HepG2 (cell line): ENCODE measurements at regions not wholly inside any gene's neighbourhood (a gene's known extent, or its start where the extent isn't known, plus 50 kb on each side); places are given as distances from the start of the nearest gene placed in this dataset.

Experiments used
- ATAC-seq: fragments of 200-7000 bp; cut with Tn5 transposase; 3 replicates; pipeline ENCODE4 v1.9.1; 2020; ENCODE audit warnings: mild to moderate bottlenecking, moderate library complexity
- BruUV-seq: library from RNA; stranded (reverse); fragments of 400-500 nt; replicated peaks from 2 replicates; lab custom pipeline; 2021; lab: Mats Ljungman, UMichigan
- CTCF ChIA-PET: fragments of 300-600 bp; formaldehyde crosslinking; extraction: SDS; loops from one replicate; lab custom pipeline; 2021; ENCODE audit warnings: low total read pairs, inconsistent platforms, low intra/inter-chr PET ratio; lab: Yijun Ruan, JAX
- POLR2A ChIA-PET: fragments of 350-600 bp; sonication (Branson Sonifier 250); formaldehyde crosslinking; loops from one replicate; lab custom pipeline; 2020; ENCODE audit warnings: antibody characterized with exemption, inconsistent platforms; lab: Yijun Ruan, JAX
- DNase-seq: peaks from one replicate; pipeline ENCODE4 v3.0.0-alpha.2; 2015; ENCODE audit warnings: low spot score
- FAIRE-seq: peaks from 3 replicates; lab custom pipeline; 2011; peaks lifted over from hg19 to GRCh38; lab: Jason Lieb, UNC
- H2AFZ ChIP-seq: one replicate; pipeline ENCODE4 v1.6.1; 2011; ENCODE audit warnings: low read length, inconsistent platforms
- H3K27ac ChIP-seq: fragments of 300-600 bp; 3 replicates; pipeline ENCODE4 v1.8.0; 2011; ENCODE audit warnings: mixed run types, mild to moderate bottlenecking, mixed read lengths, low read length, inconsistent platforms; ENCODE audit not compliant: insufficient read depth; ENCODE audit errors: extremely low read length
- H3K27me3 ChIP-seq, 2 experiments: fragments of 200-600 bp in 1 of 2; 2 replicates in 1 of 2; 3 replicates in 1 of 2; pipeline versions ENCODE4 v1.6.0 to v1.8.0; 2011; ENCODE audit warnings: low read length in 2 of 2, mild to moderate bottlenecking in 2 of 2, moderate library complexity in 2 of 2, inconsistent platforms in 1 of 2; ENCODE audit not compliant: insufficient read depth in 2 of 2, control insufficient read depth in 1 of 2
- H3K36me3 ChIP-seq, 2 experiments: fragments of 200-600 bp in 1 of 2; replicated peaks in 1 of 2; 2 replicates in 1 of 2; 3 replicates in 1 of 2; pipeline versions ENCODE4 v1.5.1 to v1.8.0; 2011; ENCODE audit warnings: low read length in 2 of 2, inconsistent platforms in 1 of 2; ENCODE audit not compliant: insufficient read depth in 2 of 2, control insufficient read depth in 1 of 2
- H3K4me1 ChIP-seq: 2 replicates; pipeline ENCODE4 v1.5.1; 2012; ENCODE audit warnings: low read length, inconsistent platforms; ENCODE audit not compliant: insufficient read depth
- H3K4me2 ChIP-seq: 2 replicates; pipeline ENCODE4 v1.6.0; 2011; ENCODE audit warnings: low read depth, low read length, inconsistent platforms
- H3K4me3 ChIP-seq, 3 experiments: fragments of 200-600 bp in 1 of 3; sonication (generic), shearing (Covaris generic) in 1 of 3; replicated peaks in 1 of 3; 2 replicates each; pipeline ENCODE4 v1.5.1; 2011 to 2016; ENCODE audit warnings: low read length in 3 of 3, inconsistent platforms in 2 of 3, low read depth in 2 of 3, mild to moderate bottlenecking in 2 of 3, control low read depth in 1 of 3, mixed read lengths in 1 of 3; ENCODE audit not compliant: insufficient read depth in 1 of 3
- H3K79me2 ChIP-seq: one replicate; pipeline ENCODE4 v1.6.1; 2011; ENCODE audit warnings: low read length, inconsistent platforms; ENCODE audit not compliant: insufficient read depth
- H3K9ac ChIP-seq: 2 replicates; pipeline ENCODE4 v1.6.0; 2011; ENCODE audit warnings: mild to moderate bottlenecking, low read depth, low read length, inconsistent platforms; ENCODE audit not compliant: insufficient read depth
- H3K9me3 ChIP-seq: 2 replicates; pipeline ENCODE4 v1.5.1; 2012; ENCODE audit warnings: mild to moderate bottlenecking, low read length
- H4K20me1 ChIP-seq: 2 replicates; pipeline ENCODE4 v1.6.0; 2011; ENCODE audit warnings: inconsistent platforms, mild to moderate bottlenecking, low read length, moderate library complexity; ENCODE audit not compliant: insufficient read depth
- EP300 ChIP-seq, 3 experiments: sonication (generic) in 1 of 3; formaldehyde crosslinking in 1 of 3; IDR thresholded peaks; 2 replicates each; pipeline versions ENCODE4 v1.5.1 to v1.6.1; 2011 to 2020; ENCODE audit warnings: low read depth in 2 of 3, low read length in 2 of 3, borderline replicate concordance in 1 of 3, improper control_type of control experiment in 1 of 3, mild to moderate bottlenecking in 1 of 3, missing genetic modification reagents in 1 of 3, moderate library complexity in 1 of 3
- MAFG ChIP-seq: sonication (generic); formaldehyde crosslinking; IDR thresholded peaks from 2 replicates; pipeline ENCODE4 v1.5.1; 2020; ENCODE audit warnings: mild to moderate bottlenecking, missing genetic modification reagents
- NBN ChIP-seq: fragments of 450-650 bp; conservative IDR thresholded peaks from 2 replicates; pipeline ENCODE4 v1.6.1; 2017
- ZBTB21 ChIP-seq: sonication (generic); formaldehyde crosslinking; IDR thresholded peaks from 2 replicates; pipeline ENCODE4 v1.4.0; 2020; ENCODE audit warnings: missing genetic modification reagents
- WGBS: methylation state at CpG from one replicate; pipeline ENCODE4 v1.1.6; 2017; ENCODE audit warnings: low lambda C conversion rate; 5-methylcytosine and 5-hydroxymethylcytosine counted together
- in situ Hi-C: cut with HindIII; loops from 2 replicates; pipeline ENCODE4 v1.10.0; 2017; ENCODE audit warnings: low pct_unique_long_range_greater_than_20kb; ENCODE audit not compliant: extremely low pct_ligation_motif_present
- intact Hi-C: fragments of 100-400 bp; cut with micrococcal nuclease; formaldehyde crosslinking; loops from one replicate; pipeline ENCODE4 v1.10.0; 2022; ENCODE audit not compliant: unreplicated experiment
- TF ChIP-seq, protein P1 (sequence below): sonication (generic); IDR thresholded peaks from 2 replicates; pipeline ENCODE4 v1.6.1; 2016; ENCODE audit warnings: low read depth, borderline replicate concordance
- TF ChIP-seq, protein P2 (sequence below), 2 experiments: fragments of 450-650 bp in 1 of 2; sonication (generic) in 1 of 2; formaldehyde crosslinking in 1 of 2; IDR thresholded peaks; 2 replicates each; pipeline versions ENCODE4 v1.6.1 to v1.8.0; 2016 to 2022; ENCODE audit warnings: antibody characterized with exemption in 1 of 2, mild to moderate bottlenecking in 1 of 2, missing genetic modification reagents in 1 of 2
- TF ChIP-seq, protein P3 (sequence below): sonication (generic); formaldehyde crosslinking; IDR thresholded peaks from 2 replicates; pipeline ENCODE4 v1.4.0; 2020; ENCODE audit warnings: missing genetic modification reagents
- TF ChIP-seq, protein P4 (sequence below): sonication (generic); formaldehyde crosslinking; conservative IDR thresholded peaks from 2 replicates; pipeline ENCODE4 v1.4.0; 2020; ENCODE audit warnings: mild to moderate bottlenecking, missing genetic modification reagents, moderate library complexity

DNA sequence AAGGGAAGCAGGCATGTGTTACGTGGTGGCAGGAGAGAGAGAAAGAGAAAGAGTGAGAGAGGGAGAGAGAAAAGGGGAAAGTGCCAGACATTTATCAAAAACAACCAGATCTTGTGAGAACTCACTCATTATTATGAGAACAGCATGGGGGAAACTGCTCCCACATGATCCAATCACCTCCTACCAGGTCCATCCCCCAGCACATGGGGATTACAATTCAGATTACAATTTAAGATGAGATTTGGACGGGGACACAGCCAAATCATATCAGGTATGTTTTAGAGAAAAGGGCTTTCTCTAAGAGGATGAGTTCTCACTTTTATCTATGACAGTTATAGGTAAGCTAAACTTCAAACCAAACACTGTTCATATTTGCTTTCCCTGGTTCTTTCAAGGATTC lies 597.3 kb upstream of the PIK3C3 start:
- Histone ChIP-seq H3K9me3 (peaks cover 9% of the 10 kb centered on the region), H3K9ac (no peak overlapping the region), H4K20me1 (no peaks in the 10 kb centered on the region), H3K36me3 (no peaks in the 10 kb centered on the region), H3K4me1 (no peaks in the 10 kb centered on the region), H3K27ac (no peak overlapping the region), H3K4me3 (no peak overlapping the region), H3K4me2 (no peak overlapping the region), H3K27me3 (no peaks in the 10 kb centered on the region), H3K79me2 (no peaks in the 10 kb centered on the region), H2AFZ (no peak overlapping the region)
- FAIRE-seq (no peak), ATAC-seq (no peak), DNase-seq (no peak)
- ChIA-PET CTCF (no interaction called here), POLR2A (no interaction called here)
- intact Hi-C loops (no loop called here), in situ Hi-C loops (no loop called here)
- BruUV-seq, result no TSS peak
- 2% methylated on average over 2 of the region's 2 CpGs for WGBS
- TF ChIP-seq, protein P1, sequence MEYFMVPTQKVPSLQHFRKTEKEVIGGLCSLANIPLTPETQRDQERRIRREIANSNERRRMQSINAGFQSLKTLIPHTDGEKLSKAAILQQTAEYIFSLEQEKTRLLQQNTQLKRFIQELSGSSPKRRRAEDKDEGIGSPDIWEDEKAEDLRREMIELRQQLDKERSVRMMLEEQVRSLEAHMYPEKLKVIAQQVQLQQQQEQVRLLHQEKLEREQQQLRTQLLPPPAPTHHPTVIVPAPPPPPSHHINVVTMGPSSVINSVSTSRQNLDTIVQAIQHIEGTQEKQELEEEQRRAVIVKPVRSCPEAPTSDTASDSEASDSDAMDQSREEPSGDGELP, result no peak
- no peak for TF ChIP-seq EP300 (IDR thresholded peaks at IDR 0.05; ENCODE audit: low read depth in 2 of 2, low read length in 2 of 2)
- no peak for TF ChIP-seq EP300 (CRISPR knock-in tag; IDR thresholded peaks at IDR 0.05; ENCODE audit: borderline replicate concordance)
- TF ChIP-seq, protein P2, sequence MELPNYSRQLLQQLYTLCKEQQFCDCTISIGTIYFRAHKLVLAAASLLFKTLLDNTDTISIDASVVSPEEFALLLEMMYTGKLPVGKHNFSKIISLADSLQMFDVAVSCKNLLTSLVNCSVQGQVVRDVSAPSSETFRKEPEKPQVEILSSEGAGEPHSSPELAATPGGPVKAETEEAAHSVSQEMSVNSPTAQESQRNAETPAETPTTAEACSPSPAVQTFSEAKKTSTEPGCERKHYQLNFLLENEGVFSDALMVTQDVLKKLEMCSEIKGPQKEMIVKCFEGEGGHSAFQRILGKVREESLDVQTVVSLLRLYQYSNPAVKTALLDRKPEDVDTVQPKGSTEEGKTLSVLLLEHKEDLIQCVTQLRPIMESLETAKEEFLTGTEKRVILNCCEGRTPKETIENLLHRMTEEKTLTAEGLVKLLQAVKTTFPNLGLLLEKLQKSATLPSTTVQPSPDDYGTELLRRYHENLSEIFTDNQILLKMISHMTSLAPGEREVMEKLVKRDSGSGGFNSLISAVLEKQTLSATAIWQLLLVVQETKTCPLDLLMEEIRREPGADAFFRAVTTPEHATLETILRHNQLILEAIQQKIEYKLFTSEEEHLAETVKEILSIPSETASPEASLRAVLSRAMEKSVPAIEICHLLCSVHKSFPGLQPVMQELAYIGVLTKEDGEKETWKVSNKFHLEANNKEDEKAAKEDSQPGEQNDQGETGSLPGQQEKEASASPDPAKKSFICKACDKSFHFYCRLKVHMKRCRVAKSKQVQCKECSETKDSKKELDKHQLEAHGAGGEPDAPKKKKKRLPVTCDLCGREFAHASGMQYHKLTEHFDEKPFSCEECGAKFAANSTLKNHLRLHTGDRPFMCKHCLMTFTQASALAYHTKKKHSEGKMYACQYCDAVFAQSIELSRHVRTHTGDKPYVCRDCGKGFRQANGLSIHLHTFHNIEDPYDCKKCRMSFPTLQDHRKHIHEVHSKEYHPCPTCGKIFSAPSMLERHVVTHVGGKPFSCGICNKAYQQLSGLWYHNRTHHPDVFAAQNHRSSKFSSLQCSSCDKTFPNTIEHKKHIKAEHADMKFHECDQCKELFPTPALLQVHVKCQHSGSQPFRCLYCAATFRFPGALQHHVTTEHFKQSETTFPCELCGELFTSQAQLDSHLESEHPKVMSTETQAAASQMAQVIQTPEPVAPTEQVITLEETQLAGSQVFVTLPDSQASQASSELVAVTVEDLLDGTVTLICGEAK (IDR thresholded peaks at IDR 0.05), result no peak
- TF ChIP-seq, protein P2 (CRISPR knock-in tag; IDR thresholded peaks at IDR 0.05), result no peak
- TF ChIP-seq, protein P3, sequence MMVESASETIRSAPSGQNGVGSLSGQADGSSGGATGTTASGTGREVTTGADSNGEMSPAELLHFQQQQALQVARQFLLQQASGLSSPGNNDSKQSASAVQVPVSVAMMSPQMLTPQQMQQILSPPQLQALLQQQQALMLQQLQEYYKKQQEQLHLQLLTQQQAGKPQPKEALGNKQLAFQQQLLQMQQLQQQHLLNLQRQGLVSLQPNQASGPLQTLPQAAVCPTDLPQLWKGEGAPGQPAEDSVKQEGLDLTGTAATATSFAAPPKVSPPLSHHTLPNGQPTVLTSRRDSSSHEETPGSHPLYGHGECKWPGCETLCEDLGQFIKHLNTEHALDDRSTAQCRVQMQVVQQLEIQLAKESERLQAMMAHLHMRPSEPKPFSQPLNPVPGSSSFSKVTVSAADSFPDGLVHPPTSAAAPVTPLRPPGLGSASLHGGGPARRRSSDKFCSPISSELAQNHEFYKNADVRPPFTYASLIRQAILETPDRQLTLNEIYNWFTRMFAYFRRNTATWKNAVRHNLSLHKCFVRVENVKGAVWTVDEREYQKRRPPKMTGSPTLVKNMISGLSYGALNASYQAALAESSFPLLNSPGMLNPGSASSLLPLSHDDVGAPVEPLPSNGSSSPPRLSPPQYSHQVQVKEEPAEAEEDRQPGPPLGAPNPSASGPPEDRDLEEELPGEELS, result no peak
- TF ChIP-seq, protein P4, sequence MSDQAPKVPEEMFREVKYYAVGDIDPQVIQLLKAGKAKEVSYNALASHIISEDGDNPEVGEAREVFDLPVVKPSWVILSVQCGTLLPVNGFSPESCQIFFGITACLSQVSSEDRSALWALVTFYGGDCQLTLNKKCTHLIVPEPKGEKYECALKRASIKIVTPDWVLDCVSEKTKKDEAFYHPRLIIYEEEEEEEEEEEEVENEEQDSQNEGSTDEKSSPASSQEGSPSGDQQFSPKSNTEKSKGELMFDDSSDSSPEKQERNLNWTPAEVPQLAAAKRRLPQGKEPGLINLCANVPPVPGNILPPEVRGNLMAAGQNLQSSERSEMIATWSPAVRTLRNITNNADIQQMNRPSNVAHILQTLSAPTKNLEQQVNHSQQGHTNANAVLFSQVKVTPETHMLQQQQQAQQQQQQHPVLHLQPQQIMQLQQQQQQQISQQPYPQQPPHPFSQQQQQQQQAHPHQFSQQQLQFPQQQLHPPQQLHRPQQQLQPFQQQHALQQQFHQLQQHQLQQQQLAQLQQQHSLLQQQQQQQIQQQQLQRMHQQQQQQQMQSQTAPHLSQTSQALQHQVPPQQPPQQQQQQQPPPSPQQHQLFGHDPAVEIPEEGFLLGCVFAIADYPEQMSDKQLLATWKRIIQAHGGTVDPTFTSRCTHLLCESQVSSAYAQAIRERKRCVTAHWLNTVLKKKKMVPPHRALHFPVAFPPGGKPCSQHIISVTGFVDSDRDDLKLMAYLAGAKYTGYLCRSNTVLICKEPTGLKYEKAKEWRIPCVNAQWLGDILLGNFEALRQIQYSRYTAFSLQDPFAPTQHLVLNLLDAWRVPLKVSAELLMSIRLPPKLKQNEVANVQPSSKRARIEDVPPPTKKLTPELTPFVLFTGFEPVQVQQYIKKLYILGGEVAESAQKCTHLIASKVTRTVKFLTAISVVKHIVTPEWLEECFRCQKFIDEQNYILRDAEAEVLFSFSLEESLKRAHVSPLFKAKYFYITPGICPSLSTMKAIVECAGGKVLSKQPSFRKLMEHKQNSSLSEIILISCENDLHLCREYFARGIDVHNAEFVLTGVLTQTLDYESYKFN (CRISPR knock-in tag), result no peak
- no peak for TF ChIP-seq NBN
- no peak for TF ChIP-seq MAFG (CRISPR knock-in tag)
- TF ChIP-seq ZBTB21 (CRISPR knock-in tag), result no peak
